SJSA1 (cell line): ENCODE measurements at regions not wholly inside any gene's neighbourhood (a gene's known extent, or its start where the extent isn't known, plus 50 kb on each side); places are given as distances from the start of the nearest gene placed in this dataset.

Experiments used
- DNase-seq, 2 experiments: peaks; one replicate each; pipeline ENCODE4 v3.0.0-alpha.2; 2015 to 2020; ENCODE audit warnings: low spot score in 2 of 2, low read depth in 1 of 2
- H3K27ac ChIP-seq: fragments of 250-450 bp; sonication (Bioruptor Pico); 2 replicates; pipeline ENCODE4 v1.5.1; 2020; ENCODE audit warnings: mild to moderate bottlenecking, moderate library complexity
- H3K27me3 ChIP-seq: fragments of 250-450 bp; sonication (Bioruptor Pico); replicated peaks from 2 replicates; pipeline ENCODE4 v1.5.1; 2020; ENCODE audit warnings: mild to moderate bottlenecking, moderate library complexity
- H3K36me3 ChIP-seq: fragments of 250-450 bp; sonication (Bioruptor Pico); 2 replicates; pipeline ENCODE4 v1.5.1; 2020; ENCODE audit warnings: mild to moderate bottlenecking
- H3K4me1 ChIP-seq: fragments of 250-450 bp; sonication (Bioruptor Pico); replicated peaks from 2 replicates; pipeline ENCODE4 v1.6.1; 2021; ENCODE audit warnings: mild to moderate bottlenecking
- H3K4me3 ChIP-seq: fragments of 250-450 bp; sonication (Bioruptor Pico); 2 replicates; pipeline ENCODE4 v1.5.1; 2020; ENCODE audit warnings: mild to moderate bottlenecking
- H3K9me3 ChIP-seq: fragments of 250-450 bp; sonication (Bioruptor Pico); replicated peaks from 2 replicates; pipeline ENCODE4 v1.5.1; 2020; ENCODE audit warnings: mild to moderate bottlenecking

DNA sequence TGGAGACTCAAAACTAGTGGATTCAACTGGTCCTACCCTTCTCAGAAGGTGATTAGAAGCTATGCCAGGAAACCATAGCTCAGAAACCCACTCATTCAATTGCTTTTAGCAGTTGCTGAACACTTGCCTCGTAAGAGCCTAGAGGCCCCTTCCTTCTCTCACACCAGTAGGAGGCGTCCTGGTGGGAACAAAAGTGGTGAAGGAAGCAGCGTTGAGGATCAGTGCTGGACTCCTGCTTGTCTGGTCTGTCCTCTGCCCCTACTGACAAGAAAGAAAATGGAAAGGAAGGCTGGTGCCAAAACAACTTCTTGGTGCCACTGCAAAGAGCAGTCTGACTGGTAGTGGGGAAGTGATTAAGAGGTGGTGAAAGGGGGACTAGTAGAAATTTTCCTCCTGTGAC is 269.7 kb downstream of the LMO4 start:
- no peak overlapping the region for H3K4me3 ChIP-seq
- no peaks in the 10 kb centered on the region for H3K36me3 ChIP-seq
- no peak for DNase-seq
- no peaks in the 10 kb centered on the region; the same call in 1 of the 2 replicates for H3K27me3 ChIP-seq
- no peak overlapping the region for H3K27ac ChIP-seq
- H3K9me3 ChIP-seq = no peaks in the 10 kb centered on the region
- no peaks in the 10 kb centered on the region for H3K4me1 ChIP-seq

DNA sequence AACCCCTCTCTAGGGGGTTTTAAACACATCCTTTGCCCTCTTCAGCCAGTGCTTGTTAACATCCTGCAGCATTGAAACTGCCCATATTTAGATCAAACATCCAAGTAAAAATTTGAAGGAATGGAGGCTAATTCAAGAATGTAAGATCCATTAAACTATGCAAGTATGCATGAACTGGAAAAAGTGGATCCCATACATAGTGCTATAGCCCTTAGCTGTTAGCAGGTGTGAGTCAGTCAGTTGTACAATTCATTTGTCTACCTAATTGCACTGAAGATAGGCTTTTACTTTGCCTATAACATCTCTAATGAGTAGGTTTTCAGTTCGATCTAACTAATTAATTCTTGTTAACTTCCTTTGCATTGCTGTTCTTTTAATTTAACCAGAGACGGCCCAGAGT is 270.9 kb downstream of the LMO4 start:
- no peaks in the 10 kb centered on the region for H3K4me1 ChIP-seq
- DNase-seq = no peak
- no peaks in the 10 kb centered on the region; the same call in 1 of the 2 replicates for H3K27me3 ChIP-seq
- no peaks in the 10 kb centered on the region for H3K9me3 ChIP-seq
- H3K27ac ChIP-seq = no peak overlapping the region
- no peaks in the 10 kb centered on the region for H3K36me3 ChIP-seq
- no peak overlapping the region for H3K4me3 ChIP-seq

- H3K27ac ChIP-seq = no peak overlapping the region
- H3K9me3 ChIP-seq = no peaks in the 10 kb centered on the region
- no peak for DNase-seq
- H3K27me3 ChIP-seq = no peaks in the 10 kb centered on the region; the same call in 1 of the 2 replicates
- no peaks in the 10 kb centered on the region for H3K4me1 ChIP-seq
- no peak overlapping the region for H3K4me3 ChIP-seq
- H3K36me3 ChIP-seq = no peaks in the 10 kb centered on the region
Measured at GRCh38 chr1:87600055-87600850, 271.6 kb downstream of the LMO4 start.

- H3K36me3 ChIP-seq = no peaks in the 10 kb centered on the region
- no peak overlapping the region for H3K27ac ChIP-seq
- no peak for DNase-seq
Measured at GRCh38 chr1:87600854-87601253, 272.2 kb downstream of the LMO4 start.

GRCh38 chr1:87603626-87604025 is 274.9 kb downstream of the LMO4 start:
- Histone ChIP-seq H3K36me3 (no peaks in the 10 kb centered on the region), H3K4me1 (no peaks in the 10 kb centered on the region), H3K27ac (no peak overlapping the region), H3K4me3 (no peak overlapping the region), H3K9me3 (no peaks in the 10 kb centered on the region), H3K27me3 (no peaks in the 10 kb centered on the region; the same call in 1 of the 2 replicates)
- no peak for DNase-seq

More at GRCh38 chr1:87600854-87601253, 272.2 kb downstream of the LMO4 start:
- Histone ChIP-seq H3K27me3 (no peaks in the 10 kb centered on the region; the same call in 1 of the 2 replicates), H3K9me3 (no peaks in the 10 kb centered on the region), H3K4me1 (no peaks in the 10 kb centered on the region), H3K4me3 (no peak overlapping the region)

- Histone ChIP-seq H3K9me3 (no peaks in the 10 kb centered on the region), H3K36me3 (no peaks in the 10 kb centered on the region), H3K4me1 (no peaks in the 10 kb centered on the region), H3K27me3 (no peaks in the 10 kb centered on the region), H3K4me3 (no peak overlapping the region), H3K27ac (no peak overlapping the region)
- no peak for DNase-seq
Measured at GRCh38 chr1:87612956-87613355, 284.3 kb downstream of the LMO4 start.

GRCh38 chr1:87615491-87615890 is 286.8 kb downstream of the LMO4 start:
- H3K4me1 ChIP-seq = no peaks in the 10 kb centered on the region
- H3K4me3 ChIP-seq = no peak overlapping the region
- no peak overlapping the region for H3K27ac ChIP-seq
- no peaks in the 10 kb centered on the region for H3K36me3 ChIP-seq
- no peak for DNase-seq
- H3K27me3 ChIP-seq = no peaks in the 10 kb centered on the region
- no peaks in the 10 kb centered on the region for H3K9me3 ChIP-seq

DNA sequence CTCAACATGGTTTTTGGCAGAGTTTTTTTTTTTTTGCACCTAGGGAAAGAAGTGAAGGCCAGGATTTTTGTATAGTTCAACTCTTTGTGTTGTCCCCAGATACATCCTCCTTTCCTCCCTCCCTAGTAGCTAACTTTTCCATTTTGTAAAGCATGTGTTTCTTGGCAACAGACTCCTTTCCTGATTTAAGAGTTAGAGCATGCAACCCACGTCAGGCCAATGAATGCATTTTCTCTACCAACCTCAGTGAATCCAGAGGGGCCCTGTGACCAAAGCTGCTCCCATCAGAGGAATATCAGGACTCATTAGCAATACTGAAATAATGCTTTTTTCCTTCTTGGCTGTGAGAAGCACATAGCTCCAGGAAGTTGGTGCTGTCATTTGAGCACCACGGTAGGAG is 287.2 kb downstream of the LMO4 start:
- Histone ChIP-seq H3K27me3 (no peaks in the 10 kb centered on the region), H3K27ac (no peak overlapping the region), H3K4me3 (no peak overlapping the region), H3K36me3 (no peaks in the 10 kb centered on the region), H3K4me1 (no peaks in the 10 kb centered on the region), H3K9me3 (no peaks in the 10 kb centered on the region)
- no peak for DNase-seq

DNA sequence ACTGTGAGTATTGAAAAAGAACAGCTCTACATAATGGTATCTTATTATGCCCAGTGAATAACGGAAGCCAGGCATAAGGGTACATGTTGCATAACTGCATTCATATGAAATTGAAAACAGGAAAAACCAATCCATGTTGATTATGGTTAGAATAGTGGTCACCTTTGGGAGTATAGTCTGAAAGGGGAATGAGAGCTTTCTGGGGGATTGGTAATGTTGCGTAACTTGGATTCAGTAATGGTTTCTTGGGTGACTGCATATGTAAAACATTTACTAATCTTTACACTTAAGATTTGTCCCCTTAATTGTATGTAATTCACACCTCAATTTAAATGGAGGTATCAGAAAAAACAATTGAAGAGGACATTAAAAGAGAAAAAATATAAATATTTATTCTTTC is 292.1 kb downstream of the LMO4 start:
- Histone ChIP-seq H3K27me3 (no peaks in the 10 kb centered on the region), H3K36me3 (no peaks in the 10 kb centered on the region), H3K4me3 (no peak overlapping the region), H3K4me1 (no peaks in the 10 kb centered on the region), H3K9me3 (no peaks in the 10 kb centered on the region), H3K27ac (no peak overlapping the region)
- DNase-seq = no peak

GRCh38 chr1:87629673-87630072 is 301.0 kb downstream of the LMO4 start:
- H3K4me3 ChIP-seq = no peak overlapping the region
- no peaks in the 10 kb centered on the region for H3K27me3 ChIP-seq
- no peak for DNase-seq
- H3K36me3 ChIP-seq = no peaks in the 10 kb centered on the region
- no peak overlapping the region for H3K27ac ChIP-seq
- H3K9me3 ChIP-seq = 0 out of 2 replicates have a peak, but pooled peaks cover 2% of the 10 kb centered on the region
- no peaks in the 10 kb centered on the region for H3K4me1 ChIP-seq

- H3K27ac ChIP-seq = no peak overlapping the region
- H3K4me1 ChIP-seq = no peaks in the 10 kb centered on the region
- no peaks in the 10 kb centered on the region for H3K36me3 ChIP-seq
- no peak for DNase-seq
- H3K9me3 ChIP-seq = 0 out of 2 replicates have a peak, but pooled peaks cover 2% of the 10 kb centered on the region
- no peaks in the 10 kb centered on the region for H3K27me3 ChIP-seq
- H3K4me3 ChIP-seq = no peak overlapping the region
Measured at GRCh38 chr1:87632232-87632631, 303.6 kb downstream of the LMO4 start.

DNA sequence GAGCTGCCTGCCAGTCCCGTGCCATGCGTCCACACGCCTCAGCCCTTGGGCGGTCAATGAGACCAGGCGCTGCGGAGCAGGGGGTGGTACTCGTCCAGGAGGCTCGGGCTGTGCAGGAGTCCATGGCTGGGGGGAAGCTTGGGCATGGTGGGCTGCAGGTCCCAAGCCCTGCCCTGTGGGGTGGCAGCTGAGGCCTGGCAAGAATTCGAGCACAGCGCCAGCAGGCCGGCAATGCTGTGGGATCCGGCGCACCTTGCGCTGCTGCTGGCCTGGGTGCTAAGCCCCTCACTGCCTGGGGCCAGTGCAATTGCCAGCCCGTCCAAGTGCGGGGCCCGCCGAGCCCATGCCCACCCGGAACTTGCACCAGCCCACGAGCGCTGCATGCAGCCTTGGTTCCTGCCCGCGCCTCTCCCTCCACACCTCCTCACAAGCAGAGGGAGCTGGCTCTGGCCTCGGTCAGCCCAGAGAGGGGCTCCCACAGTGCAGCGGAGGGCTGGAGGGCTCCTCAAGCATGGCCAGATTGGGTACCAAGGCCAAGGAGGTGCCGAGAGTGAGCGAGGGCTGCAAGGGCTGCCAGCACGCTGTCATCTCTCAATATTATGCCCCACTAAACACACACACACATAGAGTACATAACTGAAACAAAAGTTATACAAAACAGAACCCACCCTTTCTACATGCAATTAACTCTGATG is 307.7 kb downstream of the LMO4 start:
- no peak overlapping the region for H3K27ac ChIP-seq
- H3K4me1 ChIP-seq = no peaks in the 10 kb centered on the region
- DNase-seq = no peak
- H3K4me3 ChIP-seq = no peak overlapping the region
- peaks cover 2% of the 10 kb centered on the region; the same call in 1 of the 2 replicates for H3K9me3 ChIP-seq
- no peaks in the 10 kb centered on the region for H3K36me3 ChIP-seq
- no peaks in the 10 kb centered on the region for H3K27me3 ChIP-seq

DNA sequence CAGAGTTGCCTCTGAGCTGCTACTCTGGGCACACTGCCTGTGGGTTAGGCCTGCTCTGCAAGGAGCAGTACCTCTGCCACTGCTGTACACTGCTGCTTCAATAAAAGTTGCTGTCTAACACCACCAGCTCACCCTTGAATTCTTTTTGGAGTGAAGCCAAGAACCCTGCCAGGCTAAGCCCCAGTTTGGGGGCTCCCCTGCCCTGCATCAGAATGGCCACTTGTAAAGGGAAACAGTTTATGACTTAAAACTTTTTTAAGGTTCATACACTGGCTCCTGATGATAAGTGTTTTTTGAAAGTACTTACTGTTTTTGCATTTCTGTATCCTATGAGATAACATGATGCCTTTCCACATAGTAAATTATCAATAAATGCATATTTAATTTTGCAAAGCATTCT is 310.0 kb downstream of the LMO4 start:
- DNase-seq = no peak
- Histone ChIP-seq H3K27ac (no peak overlapping the region), H3K36me3 (no peaks in the 10 kb centered on the region), H3K9me3 (no peaks in the 10 kb centered on the region; the same call in 1 of the 2 replicates), H3K4me1 (no peaks in the 10 kb centered on the region), H3K27me3 (no peaks in the 10 kb centered on the region), H3K4me3 (no peak overlapping the region)

- Histone ChIP-seq H3K4me1 (peaks cover 6% of the 10 kb centered on the region; the same call in 1 of the 2 replicates), H3K27ac (no peak overlapping the region), H3K27me3 (no peaks in the 10 kb centered on the region), H3K36me3 (no peaks in the 10 kb centered on the region), H3K9me3 (no peaks in the 10 kb centered on the region; the same call in 1 of the 2 replicates), H3K4me3 (no peak overlapping the region)
- DNase-seq = no peak
Measured at GRCh38 chr1:87641996-87642395, 313.3 kb downstream of the LMO4 start.
